Vagina (tissue), 2 donors: ENCODE measurements at regions not wholly inside any gene's neighbourhood (a gene's known extent, or its start where the extent isn't known, plus 50 kb on each side); places are given as distances from the start of the nearest gene placed in this dataset.

Experiments used
- DNase-seq, 2 donors: peaks; one replicate each; pipeline ENCODE4 v3.0.0-alpha.2; 2017; ENCODE audit errors: extremely low spot score in 2 of 2
- H3K27ac ChIP-seq: fragments of 200-600 bp; sonication (generic); one replicate; pipeline ENCODE4 v1.5.1; 2019
- H3K27me3 ChIP-seq: fragments of 200-600 bp; sonication (generic); one replicate; pipeline ENCODE4 v1.5.1; 2019
- H3K36me3 ChIP-seq, 2 donors: fragments of 200-600 bp; sonication (generic); one replicate each; pipeline ENCODE4 v1.5.1; 2017 to 2019
- H3K4me1 ChIP-seq: fragments of 200-600 bp; sonication (generic); one replicate; pipeline ENCODE4 v1.5.1; 2019
- H3K4me3 ChIP-seq, 2 donors: fragments of 200-600 bp; sonication (generic); 1 replicate in 1 of 2; 2 replicates in 1 of 2; pipeline ENCODE4 v1.5.1; 2016 to 2019
- H3K9me3 ChIP-seq: fragments of 200-600 bp; sonication (generic); one replicate; pipeline ENCODE4 v1.5.1; 2019
- POLR2A ChIP-seq, 2 donors: fragments of 450-650 bp; IDR thresholded peaks; one replicate each; pipeline ENCODE4 v1.6.1; 2017; ENCODE audit warnings: antibody characterized with exemption in 2 of 2, mild to moderate bottlenecking in 2 of 2, moderate library complexity in 2 of 2
- POLR2AphosphoS5 ChIP-seq, 2 donors: sonication (generic); formaldehyde crosslinking; IDR thresholded peaks; one replicate each; pipeline ENCODE4 v1.9.0; 2017; ENCODE audit warnings: antibody characterized with exemption in 2 of 2, mild to moderate bottlenecking in 2 of 2, low read depth in 1 of 2; ENCODE audit not compliant: insufficient read depth in 1 of 2
- intact Hi-C: fragments of 100-400 bp; cut with DNase I; formaldehyde crosslinking; loops from one replicate; pipeline ENCODE4 v1.15.1; 2023
- TF ChIP-seq, protein P1 (sequence below), 3 experiments: fragments of 450-650 bp in 2 of 3; fragments of 200-600 bp in 1 of 3; sonication (generic) in 1 of 3; IDR thresholded peaks; one replicate each; pipeline ENCODE4 v1.5.1; 2017 to 2019; ENCODE audit warnings: antibody characterized with exemption in 3 of 3, mild to moderate bottlenecking in 2 of 3, moderate library complexity in 2 of 3

DNA sequence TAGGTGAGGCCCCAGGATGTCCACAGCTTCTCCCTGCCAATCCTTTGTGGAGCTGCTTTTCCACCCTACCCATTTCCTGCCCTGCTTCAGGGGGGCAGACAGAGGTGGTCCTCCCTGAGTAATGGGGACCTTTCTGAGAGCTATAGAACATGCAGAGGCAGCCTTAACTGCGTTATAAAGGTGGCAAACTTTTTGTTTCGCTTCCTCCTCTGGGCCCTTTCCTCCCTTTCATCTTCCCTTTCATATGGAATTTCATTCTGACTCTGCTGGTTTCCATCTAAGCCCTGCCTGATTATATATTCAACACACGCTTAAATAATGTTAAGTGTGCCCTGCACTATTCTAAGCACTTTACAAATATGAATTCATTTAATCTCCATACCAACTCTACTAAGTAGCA, 169.3 kb upstream of the E2F8 start:
- no peak for DNase-seq
- H3K27ac ChIP-seq: no peak overlapping the region
- TF ChIP-seq, protein P1, sequence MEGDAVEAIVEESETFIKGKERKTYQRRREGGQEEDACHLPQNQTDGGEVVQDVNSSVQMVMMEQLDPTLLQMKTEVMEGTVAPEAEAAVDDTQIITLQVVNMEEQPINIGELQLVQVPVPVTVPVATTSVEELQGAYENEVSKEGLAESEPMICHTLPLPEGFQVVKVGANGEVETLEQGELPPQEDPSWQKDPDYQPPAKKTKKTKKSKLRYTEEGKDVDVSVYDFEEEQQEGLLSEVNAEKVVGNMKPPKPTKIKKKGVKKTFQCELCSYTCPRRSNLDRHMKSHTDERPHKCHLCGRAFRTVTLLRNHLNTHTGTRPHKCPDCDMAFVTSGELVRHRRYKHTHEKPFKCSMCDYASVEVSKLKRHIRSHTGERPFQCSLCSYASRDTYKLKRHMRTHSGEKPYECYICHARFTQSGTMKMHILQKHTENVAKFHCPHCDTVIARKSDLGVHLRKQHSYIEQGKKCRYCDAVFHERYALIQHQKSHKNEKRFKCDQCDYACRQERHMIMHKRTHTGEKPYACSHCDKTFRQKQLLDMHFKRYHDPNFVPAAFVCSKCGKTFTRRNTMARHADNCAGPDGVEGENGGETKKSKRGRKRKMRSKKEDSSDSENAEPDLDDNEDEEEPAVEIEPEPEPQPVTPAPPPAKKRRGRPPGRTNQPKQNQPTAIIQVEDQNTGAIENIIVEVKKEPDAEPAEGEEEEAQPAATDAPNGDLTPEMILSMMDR (IDR thresholded peaks at IDR 0.05): no peak
- TF ChIP-seq POLR2A (IDR thresholded peaks at IDR 0.05) (no peak), POLR2AphosphoS5 (IDR thresholded peaks at IDR 0.05; ENCODE audit: insufficient read depth in 1 of 2, low read depth in 1 of 2) (no peak)
- no peaks in the 10 kb centered on the region for H3K4me1 ChIP-seq
- intact Hi-C loops: no loop called here
- no peaks in the 10 kb centered on the region for H3K36me3 ChIP-seq
- H3K27me3 ChIP-seq: no peaks in the 10 kb centered on the region
- H3K4me3 ChIP-seq: no peak overlapping the region
- H3K9me3 ChIP-seq: no peaks in the 10 kb centered on the region

- Histone ChIP-seq H3K4me1 (no peaks in the 10 kb centered on the region), H3K27ac (no peak overlapping the region), H3K36me3 (no peaks in the 10 kb centered on the region), H3K4me3 (no peak overlapping the region), H3K9me3 (no peaks in the 10 kb centered on the region), H3K27me3 (no peaks in the 10 kb centered on the region)
- peak in 1 of 2 donors; percentile 42 for DNase-seq
- TF ChIP-seq, protein P1 (IDR thresholded peaks at IDR 0.05): no peak
- TF ChIP-seq POLR2A (IDR thresholded peaks at IDR 0.05) (no peak), POLR2AphosphoS5 (IDR thresholded peaks at IDR 0.05; ENCODE audit: insufficient read depth in 1 of 2, low read depth in 1 of 2) (no peak)
- intact Hi-C loops: no loop called here
Measured at GRCh38 chr11:19409307-19409706, 168.6 kb upstream of the E2F8 start.

DNA sequence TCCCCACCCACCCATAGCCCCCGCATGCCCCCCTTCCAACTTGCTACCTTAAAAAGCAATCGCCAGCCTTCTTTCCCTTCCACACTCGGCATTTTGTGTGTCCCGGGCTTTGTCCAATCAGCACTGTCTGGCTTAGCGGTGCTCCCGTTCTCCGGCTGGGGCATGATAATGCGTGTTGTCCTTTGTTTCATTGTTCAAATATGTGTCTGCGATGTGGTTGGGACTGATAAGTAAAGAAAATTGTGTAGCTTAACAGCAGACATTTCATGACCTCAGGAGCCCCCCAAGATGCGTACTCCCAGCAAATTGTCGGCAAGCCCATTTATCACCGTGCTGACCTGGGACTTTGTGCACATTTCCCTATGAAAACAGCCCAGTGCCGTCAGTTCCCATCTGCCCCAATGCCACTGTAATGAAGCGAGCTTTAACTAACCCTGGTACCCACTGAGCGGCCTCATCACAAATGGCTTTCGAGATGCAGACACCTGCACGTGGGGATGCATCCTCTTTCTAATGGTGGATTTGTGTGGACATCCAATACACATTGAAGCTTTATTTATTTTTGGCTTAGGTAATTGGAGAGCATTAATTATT, 167.0 kb upstream of the E2F8 start:
- Histone ChIP-seq H3K4me3 (no peak overlapping the region), H3K9me3 (no peaks in the 10 kb centered on the region), H3K27me3 (no peaks in the 10 kb centered on the region), H3K36me3 (no peaks in the 10 kb centered on the region), H3K27ac (no peak overlapping the region), H3K4me1 (no peaks in the 10 kb centered on the region)
- intact Hi-C loops: no loop called here
- no peak for DNase-seq
- no peak for TF ChIP-seq POLR2AphosphoS5 (IDR thresholded peaks at IDR 0.05; ENCODE audit: insufficient read depth in 1 of 2, low read depth in 1 of 2)
- no peak for TF ChIP-seq POLR2A (IDR thresholded peaks at IDR 0.05)
- TF ChIP-seq, protein P1 (IDR thresholded peaks at IDR 0.05): no peak

DNA sequence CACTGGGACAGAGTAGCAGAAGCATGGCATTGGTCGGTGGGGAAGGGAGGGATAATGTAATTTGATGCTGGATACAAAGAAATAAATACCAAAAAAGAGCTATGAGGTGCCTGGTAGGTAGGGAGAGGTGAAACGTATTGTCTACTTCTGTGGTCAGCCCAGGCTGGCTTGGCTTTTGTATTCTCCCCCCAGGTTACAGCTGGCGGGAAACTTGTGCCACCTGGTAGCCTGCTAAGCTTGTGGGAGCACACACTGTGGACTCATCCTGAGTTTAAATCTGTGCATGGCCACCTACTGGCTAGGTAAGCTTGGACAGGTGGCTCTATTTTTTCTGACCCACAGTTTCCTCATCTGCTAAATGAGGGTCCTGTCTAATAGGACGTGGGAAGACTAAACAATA, 165.2 kb upstream of the E2F8 start:
- H3K36me3 ChIP-seq: no peaks in the 10 kb centered on the region
- no peaks in the 10 kb centered on the region for H3K9me3 ChIP-seq
- peak in 1 of 2 donors; percentile 62 for DNase-seq
- H3K27me3 ChIP-seq: no peaks in the 10 kb centered on the region
- H3K27ac ChIP-seq: no peak overlapping the region
- no peak for TF ChIP-seq POLR2AphosphoS5 (IDR thresholded peaks at IDR 0.05; ENCODE audit: insufficient read depth in 1 of 2, low read depth in 1 of 2)
- TF ChIP-seq, protein P1 (IDR thresholded peaks at IDR 0.05): no peak
- intact Hi-C loops: no loop called here
- no peak overlapping the region for H3K4me3 ChIP-seq
- no peaks in the 10 kb centered on the region for H3K4me1 ChIP-seq

GRCh38 chr11:19404787-19405186, 164.0 kb upstream of the E2F8 start:
- intact Hi-C loops: no loop called here
- no peaks in the 10 kb centered on the region for H3K36me3 ChIP-seq
- TF ChIP-seq, protein P1 (IDR thresholded peaks at IDR 0.05): no peak
- TF ChIP-seq POLR2A (IDR thresholded peaks at IDR 0.05) (no peak), POLR2AphosphoS5 (IDR thresholded peaks at IDR 0.05; ENCODE audit: insufficient read depth in 1 of 2, low read depth in 1 of 2) (no peak)
- H3K4me1 ChIP-seq: peaks cover 1% of the 10 kb centered on the region
- no peaks in the 10 kb centered on the region for H3K9me3 ChIP-seq
- DNase-seq: no peak
- H3K27ac ChIP-seq: no peak overlapping the region
- H3K4me3 ChIP-seq: no peak overlapping the region
- no peaks in the 10 kb centered on the region for H3K27me3 ChIP-seq
